ENCODE measurements at regions not wholly inside any gene's neighbourhood (a gene's known extent, or its start where the extent isn't known, plus 50 kb on each side); places are given as distances from the start of the nearest gene placed in this dataset.

GRCh38 chr1:194374649-194375048 is 1188.2 kb upstream of the B3GALT2 start:
- H2AFZ ChIP-seq (ENCODE audit: control insufficient read depth, low read depth, low read length): no peak overlapping the region
- DNase-seq (ENCODE audit: low read depth, low spot score): no peak
- H4K20me1 ChIP-seq (ENCODE audit: control insufficient read depth, insufficient read depth): no peaks in the 10 kb centered on the region
- H3K4me1 ChIP-seq (ENCODE audit: control insufficient read depth, insufficient read depth, low read length): no peaks in the 10 kb centered on the region
- no peak for FAIRE-seq
- intact Hi-C loops (cut with micrococcal nuclease; ENCODE audit: unreplicated experiment) (no loop called here), in situ Hi-C loops (cut with MboI) (no loop called here)
- ATAC-seq: no peak
- no peak for TF ChIP-seq PRDM15 (CRISPR knock-in tag; IDR thresholded peaks at IDR 0.05)
- TF ChIP-seq RFX5 (IDR thresholded peaks at IDR 0.05; ENCODE audit: low read depth, low read length): no peak
- TF ChIP-seq NRF1 (conservative IDR thresholded peaks at IDR 0.05; ENCODE audit: low read depth, low read length): no peak
- TF ChIP-seq POU2F2 (IDR thresholded peaks at IDR 0.05; ENCODE audit: borderline replicate concordance, low read depth, low read length): no peak
- TF ChIP-seq CUX1 (IDR thresholded peaks at IDR 0.05; ENCODE audit: insufficient replicate concordance, low read depth, low read length): no peak
- no peak for TF ChIP-seq FOS (IDR thresholded peaks at IDR 0.05; ENCODE audit: borderline replicate concordance, extremely low read depth, insufficient read length)
- no peak for TF ChIP-seq ELK1 (IDR thresholded peaks at IDR 0.05; ENCODE audit: low read depth, low read length)
- no peak for TF ChIP-seq CREB1 (IDR thresholded peaks at IDR 0.05; ENCODE audit: low read depth)
- TF ChIP-seq IRF5 (IDR thresholded peaks at IDR 0.05; ENCODE audit: borderline replicate concordance): no peak
- TF ChIP-seq SMAD1 (IDR thresholded peaks at IDR 0.05; ENCODE audit: low read depth, partially characterized antibody): no peak
- no TSS peak for BruUV-seq (replicated peaks)
- no peaks in the 10 kb centered on the region for H3K36me3 ChIP-seq (ENCODE audit: control insufficient read depth in 2 of 2, insufficient read depth in 2 of 2, low read length in 1 of 2)
- no peak overlapping the region for H3K9ac ChIP-seq (ENCODE audit: control insufficient read depth, insufficient read depth, low read length)
- ChIA-PET RAD21 (ENCODE audit: unreplicated experiment) (no interaction called here), CTCF (no interaction called here), POLR2A (no interaction called here), SMC1A (ENCODE audit: uncharacterized antibody, unreplicated experiment) (no interaction called here)
- no peak overlapping the region for H3K27ac ChIP-seq (ENCODE audit: control insufficient read depth, insufficient read depth)
- no peaks in the 10 kb centered on the region for H3K79me2 ChIP-seq (ENCODE audit: control insufficient read depth, insufficient read depth, low read length)
- H3K4me2 ChIP-seq (ENCODE audit: control insufficient read depth, insufficient read depth): no peak overlapping the region
- no peak overlapping the region for H3K4me3 ChIP-seq
- WGBS (ENCODE audit: insufficient coverage, insufficient replicate concordance, low lambda C conversion rate, missing lambda C conversion rate): 16% methylated on average over 6 of the region's 6 CpGs
- no peaks in the 10 kb centered on the region for H3K27me3 ChIP-seq (replicated peaks in 1 of 2; ENCODE audit: control insufficient read depth in 2 of 2, insufficient read depth in 2 of 2, low read length in 1 of 2)
- H3K9me3 ChIP-seq (replicated peaks; ENCODE audit: control insufficient read depth, insufficient read depth, low read length): no peaks in the 10 kb centered on the region
